Head of caudate nucleus (tissue), 42 donors: ENCODE measurements at regions not wholly inside any gene's neighbourhood (a gene's known extent, or its start where the extent isn't known, plus 50 kb on each side); places are given as distances from the start of the nearest gene placed in this dataset.

Experiments used
- DNase-seq, 42 donors: peaks; one replicate each; pipeline versions ENCODE4 v3.0.0 to v3.0.0-alpha.2; 2020 to 2021; ENCODE audit warnings: mixed read lengths in 7 of 42
- intact Hi-C: fragments of 100-400 bp; cut with DNase I; formaldehyde crosslinking; loops from one replicate; pipeline ENCODE4 v1.15.0; 2022

- DNase-seq, result no peak
- intact Hi-C loops, result no loop called here
Measured at GRCh38 chr12:78721906-78722305, 142.7 kb upstream of the SYT1 start.

DNA sequence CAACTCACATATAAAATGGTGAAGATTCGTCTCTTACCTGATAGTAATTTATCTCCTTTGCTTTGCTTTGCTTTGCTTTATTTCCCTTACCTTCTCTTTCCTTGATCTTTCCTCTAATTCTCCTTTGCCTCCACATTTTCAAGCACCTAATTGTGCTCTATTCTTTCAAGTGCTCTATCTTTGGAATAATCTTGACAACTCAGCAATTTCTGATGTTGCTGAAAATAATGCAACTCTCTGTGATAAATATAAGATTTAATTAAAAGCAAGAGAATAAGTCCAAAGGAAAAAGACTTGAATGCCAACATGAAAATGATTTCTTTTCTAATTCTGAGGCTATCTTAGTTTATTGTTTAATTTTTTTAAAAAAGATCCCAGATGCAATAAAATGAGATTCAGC is 139.5 kb upstream of the SYT1 start:
- intact Hi-C loops, result no loop called here

GRCh38 chr12:78725951-78726580 is 138.5 kb upstream of the SYT1 start:
- DNase-seq, result no peak
- intact Hi-C loops, result no loop called here

More for the DNA sequence above, 139.5 kb upstream of the SYT1 start:
- no peak for DNase-seq

GRCh38 chr12:78726854-78727253 is 137.7 kb upstream of the SYT1 start:
- intact Hi-C loops, result no loop called here
- DNase-seq, result no peak

DNA sequence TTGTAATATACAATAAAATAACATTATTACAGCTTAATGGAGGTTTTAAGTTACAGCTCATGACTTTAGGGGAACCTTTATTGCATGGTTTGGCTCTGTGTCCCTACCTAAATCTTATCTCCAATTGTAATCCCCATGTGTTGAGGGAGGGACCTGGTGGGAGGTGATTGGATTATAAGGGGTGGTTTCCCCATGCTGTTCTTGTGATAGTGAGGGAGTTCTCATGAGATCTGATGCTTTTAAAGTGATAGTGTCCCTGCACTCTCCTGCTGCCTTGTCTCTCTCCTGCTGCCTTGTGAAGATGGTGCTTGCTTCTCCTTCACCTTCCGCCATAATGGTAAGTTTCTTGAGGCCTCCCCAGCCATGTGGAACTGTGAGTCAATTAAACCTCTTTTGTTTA is 132.1 kb upstream of the SYT1 start:
- intact Hi-C loops, result no loop called here
- no peak for DNase-seq

GRCh38 chr12:78739653-78740052 is 124.9 kb upstream of the SYT1 start:
- DNase-seq, result no peak
- intact Hi-C loops, result no loop called here

DNA sequence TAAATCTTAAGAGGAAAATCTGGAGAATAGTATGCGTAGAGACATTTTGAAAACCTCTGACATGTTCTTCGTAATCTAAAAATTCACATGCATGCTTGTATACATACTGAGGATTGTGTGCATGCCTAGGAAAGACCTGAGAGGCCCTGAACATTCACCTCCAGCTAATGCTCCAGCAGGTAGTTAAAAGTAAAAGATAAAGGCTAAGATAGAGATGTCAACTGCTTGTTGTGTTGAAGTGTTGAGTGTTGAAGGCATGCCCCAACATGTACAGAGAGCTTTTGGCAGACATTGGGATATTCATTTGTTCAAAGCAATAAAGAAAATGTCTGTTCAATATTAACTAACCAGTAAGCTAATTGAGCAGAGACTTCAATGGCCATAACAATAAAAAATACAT is 118.6 kb upstream of the SYT1 start:
- intact Hi-C loops, result no loop called here
- no peak for DNase-seq

GRCh38 chr12:78753058-78753457 is 111.5 kb upstream of the SYT1 start:
- no peak for DNase-seq
- intact Hi-C loops, result no loop called here

DNA sequence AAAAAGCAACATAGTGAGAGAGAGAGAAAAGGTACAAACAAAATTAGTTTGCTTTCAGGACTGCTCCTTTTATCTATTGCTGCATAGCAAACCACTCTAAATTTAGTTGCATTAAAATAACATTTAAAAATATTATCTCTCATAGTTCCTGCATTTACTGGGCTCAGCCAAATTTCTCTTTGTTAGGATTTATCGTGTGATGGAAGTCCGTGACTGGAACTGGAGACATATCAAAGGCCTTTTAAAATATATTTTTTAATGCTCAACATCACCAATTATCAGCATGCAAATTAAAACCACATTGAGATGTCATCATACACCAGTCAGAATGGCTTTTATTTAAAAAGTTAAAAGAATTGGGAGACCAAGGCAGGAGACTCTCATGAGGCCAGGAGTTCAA is 107.6 kb upstream of the SYT1 start:
- intact Hi-C loops, result no loop called here
- DNase-seq, result no peak

- DNase-seq, result no peak
- intact Hi-C loops, result no loop called here
Measured at GRCh38 chr12:78759367-78759766, 105.2 kb upstream of the SYT1 start.

DNA sequence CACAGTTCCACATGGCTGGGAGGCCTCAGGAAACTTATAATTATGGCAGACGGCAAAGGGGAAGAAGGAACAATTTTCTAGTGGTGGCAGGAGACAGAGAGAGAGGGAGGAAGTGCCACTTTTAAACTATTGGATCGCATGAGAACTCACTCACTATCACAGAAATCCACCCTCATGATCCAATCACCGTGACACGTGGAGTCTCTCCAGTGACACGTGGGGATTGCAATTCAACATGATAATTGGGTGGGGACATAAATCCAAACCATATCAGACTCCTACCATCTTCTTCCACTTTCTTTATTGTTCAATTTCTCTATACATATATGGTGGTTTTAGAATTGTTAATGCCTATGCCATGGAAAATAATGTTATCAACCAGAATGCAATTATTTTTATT is 103.7 kb upstream of the SYT1 start:
- intact Hi-C loops, result no loop called here
- no peak for DNase-seq

DNA sequence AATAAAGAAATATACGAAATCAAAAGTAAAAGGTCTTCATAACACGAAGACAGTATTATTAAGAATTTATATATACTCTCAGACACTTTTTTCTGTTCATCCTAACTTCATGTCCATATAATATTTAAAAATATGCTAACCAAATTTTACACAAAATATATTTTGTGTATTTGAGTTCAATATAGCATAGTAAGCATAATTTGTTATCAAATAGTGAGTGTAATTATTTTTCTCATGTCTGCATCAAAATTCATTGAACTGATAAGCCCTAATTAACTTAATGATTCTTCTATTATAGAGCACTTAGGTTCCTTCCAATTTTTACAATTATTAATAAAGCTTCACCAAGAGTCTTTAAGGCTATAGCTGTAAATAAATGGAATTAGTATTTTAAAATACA is 99.7 kb upstream of the SYT1 start:
- intact Hi-C loops, result no loop called here
- no peak for DNase-seq

DNA sequence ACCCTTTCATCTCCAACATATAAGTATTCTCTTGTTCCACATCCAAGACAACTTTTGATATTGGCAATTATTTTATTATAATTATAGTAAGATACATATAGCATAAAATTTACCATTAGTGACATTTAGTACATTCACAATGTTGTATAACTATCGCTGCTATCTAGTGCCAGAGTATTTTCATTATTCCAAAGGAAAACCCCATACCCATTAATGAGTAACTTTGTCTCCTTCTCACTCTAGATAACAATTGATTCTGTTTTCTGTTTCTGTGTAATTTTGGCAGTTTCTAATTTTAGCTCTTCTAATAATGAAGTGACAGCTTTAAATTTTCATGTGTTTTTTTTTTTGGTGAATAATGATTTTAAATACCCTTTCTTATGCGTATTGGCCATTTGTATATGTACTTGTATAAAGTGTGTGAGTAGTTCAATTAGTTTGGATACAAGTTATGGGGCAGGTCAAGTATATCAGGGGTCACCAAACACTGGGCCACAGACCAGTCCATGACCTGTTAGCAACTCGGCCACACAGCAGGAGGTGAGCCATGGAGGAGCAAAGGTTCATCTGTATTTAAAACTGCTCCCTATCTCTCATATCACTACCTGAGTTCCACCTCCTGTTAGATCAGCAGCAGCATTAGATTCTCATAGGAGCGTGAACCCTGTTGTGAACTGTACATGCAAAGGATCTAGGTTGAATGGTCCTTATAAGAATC is 97.2 kb upstream of the SYT1 start:
- DNase-seq, result no peak
- intact Hi-C loops, result no loop called here

DNA sequence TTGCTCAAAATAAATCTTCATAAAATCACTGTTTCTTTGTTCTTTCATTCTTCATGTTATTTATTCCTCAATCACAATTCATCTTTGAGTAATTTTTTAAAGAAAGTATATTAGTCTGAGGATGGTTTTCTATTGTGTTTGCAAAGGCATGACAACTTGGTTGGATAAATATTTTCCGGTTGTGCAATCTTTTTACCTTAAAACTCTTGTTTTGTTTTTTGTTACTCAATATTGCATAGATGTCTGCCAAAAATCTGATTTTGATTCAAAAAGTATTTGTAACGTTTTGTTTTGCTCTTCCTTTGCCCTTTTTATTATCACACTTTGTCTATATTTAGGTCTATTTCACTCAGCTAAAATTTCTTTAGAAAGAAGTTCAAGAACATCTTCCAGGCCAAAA is 86.2 kb upstream of the SYT1 start:
- intact Hi-C loops, result no loop called here
- no peak for DNase-seq

- intact Hi-C loops, result no loop called here
Measured at GRCh38 chr12:78787576-78787975, 77.0 kb upstream of the SYT1 start.

DNA sequence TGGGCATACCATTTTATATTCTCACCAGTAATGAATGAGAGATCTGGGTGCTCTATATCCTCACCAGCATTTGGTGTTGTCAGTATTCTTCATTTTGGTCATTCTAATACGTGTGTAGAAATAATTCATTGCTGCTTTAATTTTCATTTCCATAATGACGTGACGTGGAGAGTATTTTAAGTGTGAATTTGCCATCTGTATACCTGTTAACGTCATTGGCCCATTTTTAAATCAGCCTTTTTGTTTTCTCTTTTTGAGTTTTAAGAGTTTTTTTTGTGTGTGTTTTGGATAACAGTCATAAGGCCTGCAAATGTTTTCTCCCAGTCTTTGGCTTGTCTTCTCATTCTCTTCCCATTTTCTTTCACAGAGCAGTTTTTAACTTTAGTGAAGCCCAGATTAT is 74.4 kb upstream of the SYT1 start:
- DNase-seq, result no peak
- intact Hi-C loops, result no loop called here

More at GRCh38 chr12:78787576-78787975, 77.0 kb upstream of the SYT1 start:
- DNase-seq, result no peak

GRCh38 chr12:78792052-78792698 is 72.4 kb upstream of the SYT1 start:
- intact Hi-C loops, result no loop called here
- DNase-seq, result no peak

DNA sequence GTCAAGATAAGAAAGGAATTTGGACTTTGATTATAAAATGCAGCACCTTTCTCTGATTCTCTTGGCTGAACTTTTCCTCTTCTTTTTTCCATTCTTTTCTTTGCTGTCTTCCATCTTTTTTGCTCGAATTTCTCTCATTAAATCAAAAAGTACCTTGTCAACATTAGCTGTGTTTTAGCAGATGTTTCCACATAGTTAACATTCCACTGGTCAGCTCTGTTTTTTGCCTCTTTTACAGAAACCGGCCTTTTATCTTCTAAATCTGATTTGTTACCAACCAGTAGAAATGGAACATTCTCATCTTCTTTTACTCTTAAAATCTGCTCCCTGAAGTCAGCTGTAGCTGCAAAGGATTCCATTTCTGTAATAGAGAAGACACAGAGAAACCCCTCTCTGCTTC is 71.1 kb upstream of the SYT1 start:
- DNase-seq, result no peak
- intact Hi-C loops, result no loop called here

DNA sequence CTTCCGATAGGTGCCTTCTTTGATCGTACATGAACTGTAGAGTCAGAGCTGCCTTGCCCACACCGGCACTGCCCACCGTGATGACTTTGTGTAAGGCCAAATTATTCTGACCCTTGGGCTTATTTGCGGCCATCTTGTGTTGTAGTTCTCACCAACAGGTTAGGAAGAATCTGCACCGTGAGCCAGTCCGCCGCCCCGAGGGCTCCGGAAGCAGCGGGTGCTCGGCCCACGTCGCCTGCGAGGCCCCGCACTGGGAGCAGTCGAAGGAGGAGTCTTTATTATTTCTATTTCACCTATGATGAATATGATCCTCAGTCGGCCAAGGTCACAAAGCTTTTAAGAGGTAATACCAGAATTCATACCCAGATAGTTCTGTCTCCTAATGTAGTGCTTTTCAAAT is 70.6 kb upstream of the SYT1 start:
- DNase-seq, result no peak
- intact Hi-C loops, result no loop called here

GRCh38 chr12:78795934-78796445 is 68.6 kb upstream of the SYT1 start:
- intact Hi-C loops, result no loop called here
- no peak for DNase-seq
